Fibroblast of lung (primary cell): ENCODE measurements at regions not wholly inside any gene's neighbourhood (a gene's known extent, or its start where the extent isn't known, plus 50 kb on each side); places are given as distances from the start of the nearest gene placed in this dataset.
"Not testable (repeated sequence)": the region's sequence is repeated elsewhere in the genome, so short reads cannot be mapped to it uniquely, and the experiment has no call there.

Source experiments
- EZH2 ChIP-seq: IDR thresholded peaks from 2 replicates; pipeline ENCODE4 v1.5.1; 2012; ENCODE audit warnings: low read length, control low read depth, mild to moderate bottlenecking; ENCODE audit errors: missing control alignments
- TF ChIP-seq, protein P1 (sequence below), 2 donors: IDR thresholded peaks in 1 of 2; conservative IDR thresholded peaks in 1 of 2; 1 replicate in 1 of 2; 2 replicates in 1 of 2; pipeline ENCODE4 v1.5.1; 2011 to 2012; ENCODE audit warnings: low read length in 2 of 2, control low read depth in 1 of 2, inconsistent platforms in 1 of 2, low read depth in 1 of 2, mild to moderate bottlenecking in 1 of 2

DNA sequence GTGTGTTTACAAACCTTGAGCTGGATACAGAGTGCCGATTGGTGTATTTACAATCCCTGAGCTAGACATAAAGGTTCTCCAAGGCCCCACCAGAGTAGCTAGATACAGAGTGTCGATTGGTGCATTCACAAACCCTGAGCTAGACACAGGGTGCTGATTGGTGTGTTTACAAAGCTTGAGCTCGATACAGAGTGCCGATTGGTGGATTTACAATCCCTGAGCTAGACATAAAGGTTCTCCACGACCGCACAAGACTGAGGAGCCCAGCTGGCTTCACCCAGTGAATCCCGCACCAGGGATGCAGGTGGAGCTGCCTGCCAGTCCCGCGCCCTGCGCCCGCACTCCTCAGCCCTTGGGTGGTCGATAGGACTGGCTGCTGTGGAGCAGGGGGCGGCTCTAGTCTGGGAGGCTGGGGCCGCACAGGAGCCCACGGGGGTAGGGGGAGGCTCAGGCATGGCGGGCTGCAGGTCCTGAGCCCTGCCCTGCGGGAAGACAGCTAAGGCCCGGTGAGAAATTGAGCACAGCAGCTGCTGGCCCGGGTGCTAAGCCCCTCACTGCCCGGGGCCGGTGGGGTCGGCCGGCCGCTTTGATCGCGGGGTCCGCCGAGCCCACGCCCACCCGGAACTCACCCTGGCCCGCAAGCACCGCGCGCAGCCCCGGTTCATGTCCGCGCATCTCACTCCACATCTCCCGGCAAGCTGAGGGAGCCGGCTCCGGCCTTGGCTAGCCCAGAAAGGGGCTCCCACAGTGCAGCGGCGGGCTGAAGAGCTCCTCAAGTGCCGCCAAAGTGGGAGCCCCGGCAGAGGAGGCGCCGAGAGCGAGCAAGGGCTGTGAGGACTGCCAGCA is 114.0 kb downstream of the GPX5 start:
- TF ChIP-seq, protein P1, sequence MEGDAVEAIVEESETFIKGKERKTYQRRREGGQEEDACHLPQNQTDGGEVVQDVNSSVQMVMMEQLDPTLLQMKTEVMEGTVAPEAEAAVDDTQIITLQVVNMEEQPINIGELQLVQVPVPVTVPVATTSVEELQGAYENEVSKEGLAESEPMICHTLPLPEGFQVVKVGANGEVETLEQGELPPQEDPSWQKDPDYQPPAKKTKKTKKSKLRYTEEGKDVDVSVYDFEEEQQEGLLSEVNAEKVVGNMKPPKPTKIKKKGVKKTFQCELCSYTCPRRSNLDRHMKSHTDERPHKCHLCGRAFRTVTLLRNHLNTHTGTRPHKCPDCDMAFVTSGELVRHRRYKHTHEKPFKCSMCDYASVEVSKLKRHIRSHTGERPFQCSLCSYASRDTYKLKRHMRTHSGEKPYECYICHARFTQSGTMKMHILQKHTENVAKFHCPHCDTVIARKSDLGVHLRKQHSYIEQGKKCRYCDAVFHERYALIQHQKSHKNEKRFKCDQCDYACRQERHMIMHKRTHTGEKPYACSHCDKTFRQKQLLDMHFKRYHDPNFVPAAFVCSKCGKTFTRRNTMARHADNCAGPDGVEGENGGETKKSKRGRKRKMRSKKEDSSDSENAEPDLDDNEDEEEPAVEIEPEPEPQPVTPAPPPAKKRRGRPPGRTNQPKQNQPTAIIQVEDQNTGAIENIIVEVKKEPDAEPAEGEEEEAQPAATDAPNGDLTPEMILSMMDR (conservative IDR thresholded peaks at IDR 0.05 in 1 of 2, IDR thresholded peaks at IDR 0.05 in 1 of 2; ENCODE audit: low read depth in 1 of 2, low read length in 2 of 2) = not testable (repeated sequence)
- not testable (repeated sequence) for TF ChIP-seq EZH2
